RWPE2 (cell line): ENCODE measurements at regions not wholly inside any gene's neighbourhood (a gene's known extent, or its start where the extent isn't known, plus 50 kb on each side); places are given as distances from the start of the nearest gene placed in this dataset.

Experiments
- ATAC-seq: fragments of 200-7000 bp; cut with Tn5 transposase; 3 replicates; pipeline ENCODE4 v1.9.1; 2021; ENCODE audit warnings: low read depth
- DNase-seq: peaks from one replicate; pipeline ENCODE4 v3.0.0-alpha.2; 2020; ENCODE audit warnings: low spot score
- H3K27ac ChIP-seq: fragments of 450-650 bp; 2 replicates; pipeline ENCODE4 v1.5.1; 2017; ENCODE audit warnings: mild to moderate bottlenecking; ENCODE audit not compliant: poor library complexity, severe bottlenecking
- H3K27me3 ChIP-seq: fragments of 250-450 bp; sonication (Bioruptor Pico); 2 replicates; pipeline ENCODE4 v1.5.1; 2021; ENCODE audit warnings: mild to moderate bottlenecking, moderate library complexity; ENCODE audit not compliant: insufficient read depth, poor library complexity, severe bottlenecking
- H3K36me3 ChIP-seq: fragments of 250-450 bp; sonication (Bioruptor Pico); 2 replicates; pipeline ENCODE4 v1.5.1; 2020; ENCODE audit warnings: low read depth, mild to moderate bottlenecking, moderate library complexity
- H3K4me1 ChIP-seq: fragments of 250-450 bp; sonication (Bioruptor Pico); 2 replicates; pipeline ENCODE4 v1.5.1; 2021; ENCODE audit warnings: mild to moderate bottlenecking, moderate library complexity; ENCODE audit not compliant: insufficient read depth, poor library complexity, severe bottlenecking
- H3K4me3 ChIP-seq: fragments of 250-450 bp; sonication (Bioruptor Pico); 2 replicates; pipeline ENCODE4 v1.5.1; 2021; ENCODE audit warnings: mild to moderate bottlenecking, moderate library complexity; ENCODE audit not compliant: severe bottlenecking
- H3K9me3 ChIP-seq: fragments of 250-450 bp; sonication (Bioruptor Pico); 2 replicates; pipeline ENCODE4 v1.5.1; 2021; ENCODE audit warnings: mild to moderate bottlenecking, moderate library complexity; ENCODE audit not compliant: severe bottlenecking
- CTCF ChIP-seq: fragments of 450-650 bp; IDR thresholded peaks from one replicate; pipeline ENCODE4 v1.5.1; 2017; ENCODE audit warnings: mild to moderate bottlenecking, moderate library complexity; ENCODE audit not compliant: poor library complexity, severe bottlenecking

- peak; percentile 90 for TF ChIP-seq CTCF
- H3K4me3 ChIP-seq: no peak overlapping the region
- no peaks in the 10 kb centered on the region for H3K9me3 ChIP-seq
- DNase-seq (no peak), ATAC-seq (peak; percentile 59)
- no peak overlapping the region for H3K27ac ChIP-seq
- H3K36me3 ChIP-seq: no peaks in the 10 kb centered on the region
- H3K4me1 ChIP-seq: peaks cover 15% of the 10 kb centered on the region
- H3K27me3 ChIP-seq: no peaks in the 10 kb centered on the region
These were observed 72.5 kb downstream of the NDUFS5 start for GRCh38 chr1:39098546-39099250.

- peaks cover 29% of the 10 kb centered on the region for H3K4me1 ChIP-seq
- DNase-seq: no peak
- peak overlapping the region; percentile 95 for H3K27ac ChIP-seq
- TF ChIP-seq CTCF: peak; percentile 93
- H3K4me3 ChIP-seq: no peak overlapping the region
- no peaks in the 10 kb centered on the region for H3K27me3 ChIP-seq
- no peaks in the 10 kb centered on the region for H3K9me3 ChIP-seq
- no peaks in the 10 kb centered on the region for H3K36me3 ChIP-seq
- ATAC-seq: peak; percentile 22
These were observed 76.6 kb downstream of the NDUFS5 start for GRCh38 chr1:39102537-39103327.

GRCh38 chr1:39103328-39104157, 77.4 kb downstream of the NDUFS5 start:
- no peaks in the 10 kb centered on the region for H3K9me3 ChIP-seq
- no peak for TF ChIP-seq CTCF
- H3K27me3 ChIP-seq: no peaks in the 10 kb centered on the region
- no peak overlapping the region for H3K4me3 ChIP-seq
- ATAC-seq (peak; percentile 59), DNase-seq (no peak)
- peaks cover 35% of the 10 kb centered on the region for H3K4me1 ChIP-seq
- no peaks in the 10 kb centered on the region for H3K36me3 ChIP-seq
- peak overlapping the region; percentile 95 for H3K27ac ChIP-seq

- peak; percentile 7; the same call in 2 of the 3 replicates for ATAC-seq
- Histone ChIP-seq H3K27ac (peak overlapping the region; percentile 95), H3K27me3 (no peaks in the 10 kb centered on the region), H3K36me3 (no peaks in the 10 kb centered on the region), H3K4me3 (peak overlapping the region; percentile 86), H3K9me3 (no peaks in the 10 kb centered on the region), H3K4me1 (peaks cover 44% of the 10 kb centered on the region)
- no peak for DNase-seq
- no peak for TF ChIP-seq CTCF
These were observed 78.3 kb downstream of the NDUFS5 start for GRCh38 chr1:39104158-39105060.
